HUDEP-2 (cell line): ENCODE measurements at regions not wholly inside any gene's neighbourhood (a gene's known extent, or its start where the extent isn't known, plus 50 kb on each side); places are given as distances from the start of the nearest gene placed in this dataset.
"Not testable (repeated sequence)": the region's sequence is repeated elsewhere in the genome, so short reads cannot be mapped to it uniquely, and the experiment has no call there.

Source experiments
- DNase-seq, 76 experiments: peaks; one replicate each; lab custom pipeline; 2025; ENCODE audit not compliant: unreplicated experiment in 76 of 76; lab: John Stamatoyannopoulos, UW

GRCh38 chr16:29173371-29174305 is 188.8 kb downstream of the LAT start:
- DNase-seq, result not testable (repeated sequence)

- DNase-seq, result not testable (repeated sequence)
Measured at GRCh38 chr16:29172098-29172724, 187.4 kb downstream of the LAT start.

- not testable (repeated sequence) for DNase-seq
Measured at GRCh38 chr16:29171296-29171695, 186.4 kb downstream of the LAT start.

- DNase-seq, result not testable (repeated sequence)
Measured at GRCh38 chr16:29170393-29171119, 185.7 kb downstream of the LAT start.

GRCh38 chr16:29169295-29169994 is 184.6 kb downstream of the LAT start:
- DNase-seq, result not testable (repeated sequence)

GRCh38 chr16:29168515-29169259 is 183.8 kb downstream of the LAT start:
- peak in 1 of 76 experiments; percentile 10 for DNase-seq

- not testable (repeated sequence) for DNase-seq
Measured at GRCh38 chr16:29164442-29165089, 179.7 kb downstream of the LAT start.

GRCh38 chr16:29160171-29160570 is 175.3 kb downstream of the LAT start:
- DNase-seq, result not testable (repeated sequence)

GRCh38 chr16:29159603-29160002 is 174.8 kb downstream of the LAT start:
- not testable (repeated sequence) for DNase-seq

- DNase-seq, result no peak
Measured at GRCh38 chr16:29158785-29159184, 173.9 kb downstream of the LAT start.

GRCh38 chr16:29158031-29158784 is 173.4 kb downstream of the LAT start:
- not testable (repeated sequence) for DNase-seq

GRCh38 chr16:29157051-29157923 is 172.4 kb downstream of the LAT start:
- not testable (repeated sequence) for DNase-seq

GRCh38 chr16:29156511-29156910 is 171.7 kb downstream of the LAT start:
- no peak for DNase-seq

GRCh38 chr16:29155866-29156200 is 171.0 kb downstream of the LAT start:
- DNase-seq, result not testable (repeated sequence)

- DNase-seq, result not testable (repeated sequence)
Measured at GRCh38 chr16:29155131-29155865, 170.4 kb downstream of the LAT start.

GRCh38 chr16:29154676-29155121 is 169.8 kb downstream of the LAT start:
- no peak for DNase-seq

GRCh38 chr16:29154088-29154487 is 169.2 kb downstream of the LAT start:
- peak in 2 of 76 experiments; percentile 10 to 11 for DNase-seq
